ENCODE measurements at regions not wholly inside any gene's neighbourhood (a gene's known extent, or its start where the extent isn't known, plus 50 kb on each side); places are given as distances from the start of the nearest gene placed in this dataset.

DNA sequence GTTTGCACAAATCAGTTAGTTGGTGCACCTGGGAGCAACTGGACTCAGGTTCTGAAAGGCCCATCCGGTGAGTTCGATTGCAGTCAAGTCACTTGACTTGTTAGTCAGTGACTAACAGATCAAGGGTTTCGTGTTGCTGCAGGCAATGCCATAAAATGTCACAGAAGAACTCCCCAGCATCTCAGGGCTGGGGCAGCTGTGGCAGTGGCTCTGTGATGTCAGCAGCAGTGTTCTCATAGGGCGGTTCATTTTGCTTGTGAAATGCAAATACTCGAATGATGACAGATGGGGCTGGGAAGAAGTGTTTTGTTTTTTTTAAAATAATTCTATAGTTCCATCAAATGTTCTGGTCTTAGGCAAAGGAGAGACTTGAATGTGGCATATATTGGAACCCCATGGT lies 287.8 kb downstream of the LMX1A start:
- intact Hi-C loops (cut with DNase I), result no loop called here
- peaks cover 0 to 32% (median 24%) of the 10 kb centered on the region in 4 donors for H3K4me1 ChIP-seq
- H3K4me3 ChIP-seq, result no peak overlapping the region
- H3K27ac ChIP-seq (replicated peaks in 1 of 4), result no peak overlapping the region
- H3K27me3 ChIP-seq, result no peaks in the 10 kb centered on the region
- H3K9me3 ChIP-seq, result no peaks in the 10 kb centered on the region
- 87% methylated on average over 5 of the region's 5 CpGs for WGBS
- H3K36me3 ChIP-seq, result no peaks in the 10 kb centered on the region
- DNase-seq (ENCODE audit: extremely low spot score), result no peak
- TF ChIP-seq, protein P1, sequence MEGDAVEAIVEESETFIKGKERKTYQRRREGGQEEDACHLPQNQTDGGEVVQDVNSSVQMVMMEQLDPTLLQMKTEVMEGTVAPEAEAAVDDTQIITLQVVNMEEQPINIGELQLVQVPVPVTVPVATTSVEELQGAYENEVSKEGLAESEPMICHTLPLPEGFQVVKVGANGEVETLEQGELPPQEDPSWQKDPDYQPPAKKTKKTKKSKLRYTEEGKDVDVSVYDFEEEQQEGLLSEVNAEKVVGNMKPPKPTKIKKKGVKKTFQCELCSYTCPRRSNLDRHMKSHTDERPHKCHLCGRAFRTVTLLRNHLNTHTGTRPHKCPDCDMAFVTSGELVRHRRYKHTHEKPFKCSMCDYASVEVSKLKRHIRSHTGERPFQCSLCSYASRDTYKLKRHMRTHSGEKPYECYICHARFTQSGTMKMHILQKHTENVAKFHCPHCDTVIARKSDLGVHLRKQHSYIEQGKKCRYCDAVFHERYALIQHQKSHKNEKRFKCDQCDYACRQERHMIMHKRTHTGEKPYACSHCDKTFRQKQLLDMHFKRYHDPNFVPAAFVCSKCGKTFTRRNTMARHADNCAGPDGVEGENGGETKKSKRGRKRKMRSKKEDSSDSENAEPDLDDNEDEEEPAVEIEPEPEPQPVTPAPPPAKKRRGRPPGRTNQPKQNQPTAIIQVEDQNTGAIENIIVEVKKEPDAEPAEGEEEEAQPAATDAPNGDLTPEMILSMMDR (IDR thresholded peaks at IDR 0.05), result no peak
- no peak for TF ChIP-seq EP300 (IDR thresholded peaks at IDR 0.05)
- TF ChIP-seq POLR2A (IDR thresholded peaks at IDR 0.05; ENCODE audit: low read depth), result no peak
- no peak for TF ChIP-seq POLR2AphosphoS5 (IDR thresholded peaks at IDR 0.05)

DNA sequence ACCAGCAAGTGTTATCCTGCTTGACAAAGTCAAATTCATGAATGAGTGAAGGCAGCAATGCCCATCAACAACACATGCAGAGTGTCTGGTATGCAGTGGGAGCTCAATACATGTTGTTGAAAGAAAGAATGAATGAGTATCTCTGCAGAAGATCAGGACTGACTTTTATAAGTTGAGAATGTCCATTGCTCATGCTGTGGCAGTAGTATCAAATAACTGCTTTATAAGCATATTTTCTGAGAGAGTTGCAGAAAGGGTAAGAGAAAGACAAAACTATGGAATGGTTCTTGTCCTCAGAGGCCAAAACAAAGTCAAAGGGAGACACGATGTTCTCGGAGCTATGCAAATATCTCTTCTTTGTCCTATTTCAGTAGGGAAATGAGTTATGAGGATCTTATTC lies 288.7 kb downstream of the LMX1A start:
- peaks cover 0 to 34% (median 28%) of the 10 kb centered on the region in 4 donors for H3K4me1 ChIP-seq
- WGBS, result 93% methylated on average over 2 of the region's 2 CpGs
- H3K27me3 ChIP-seq, result no peaks in the 10 kb centered on the region
- no peaks in the 10 kb centered on the region for H3K36me3 ChIP-seq
- DNase-seq (ENCODE audit: extremely low spot score), result no peak
- no peaks in the 10 kb centered on the region for H3K9me3 ChIP-seq
- TF ChIP-seq, protein P1 (IDR thresholded peaks at IDR 0.05), result no peak
- TF ChIP-seq POLR2AphosphoS5 (IDR thresholded peaks at IDR 0.05) (no peak), EP300 (IDR thresholded peaks at IDR 0.05) (no peak), POLR2A (IDR thresholded peaks at IDR 0.05; ENCODE audit: low read depth) (no peak)
- intact Hi-C loops (cut with DNase I), result no loop called here
- no peak overlapping the region for H3K27ac ChIP-seq (replicated peaks in 1 of 4)
- H3K4me3 ChIP-seq, result no peak overlapping the region

DNA sequence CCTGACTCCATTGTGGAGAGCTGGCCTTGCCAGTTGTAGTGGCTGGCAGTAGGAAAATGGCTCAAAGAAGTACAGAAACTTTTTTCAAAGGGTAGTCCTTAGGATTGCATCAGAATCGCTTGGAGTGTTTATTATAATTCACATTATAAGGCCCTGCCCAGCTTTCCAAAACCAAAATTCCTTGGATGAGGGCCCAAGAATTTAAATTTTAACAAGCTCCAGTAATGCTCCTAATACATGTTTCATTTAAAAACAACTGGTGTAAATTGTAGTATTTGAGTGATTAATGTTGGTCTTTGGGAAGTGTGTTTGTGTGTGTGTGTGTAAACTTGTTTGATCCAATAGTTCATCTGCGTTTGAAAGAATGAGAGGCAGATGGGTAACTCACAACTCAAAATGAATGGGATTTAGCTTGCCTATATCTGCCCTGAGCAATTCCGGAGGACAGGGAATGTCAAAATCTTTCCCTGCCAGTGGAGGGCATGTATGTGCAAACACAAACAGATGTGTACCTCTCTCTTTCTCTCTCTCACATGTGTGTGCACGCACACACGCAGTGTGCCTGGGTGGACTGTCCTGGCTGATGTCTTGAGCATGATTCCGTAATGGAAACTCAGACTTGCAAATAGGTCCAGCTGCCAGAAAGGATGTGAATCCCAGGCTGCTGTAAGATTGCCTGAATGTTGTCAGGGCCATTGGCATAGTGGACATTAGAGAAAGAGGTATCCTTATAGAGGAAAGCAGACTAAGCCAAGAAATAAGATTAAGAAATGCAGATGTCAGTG lies 293.1 kb downstream of the LMX1A start:
- Histone ChIP-seq H3K9me3 (no peaks in the 10 kb centered on the region), H3K27me3 (no peaks in the 10 kb centered on the region), H3K4me1 (peaks cover 0 to 30% (median 27%) of the 10 kb centered on the region in 4 donors), H3K4me3 (no peak overlapping the region), H3K27ac (replicated peaks in 1 of 4) (peak overlapping the region; percentile 53 to 77 (median 69)), H3K36me3 (no peaks in the 10 kb centered on the region)
- WGBS, result 24% methylated on average over 6 of the region's 6 CpGs
- TF ChIP-seq POLR2AphosphoS5 (IDR thresholded peaks at IDR 0.05) (peak in 1 of 2 donors; percentile 26), POLR2A (IDR thresholded peaks at IDR 0.05; ENCODE audit: low read depth) (no peak)
- intact Hi-C loops (cut with DNase I), result no loop called here
- no peak for DNase-seq (ENCODE audit: extremely low spot score)

DNA sequence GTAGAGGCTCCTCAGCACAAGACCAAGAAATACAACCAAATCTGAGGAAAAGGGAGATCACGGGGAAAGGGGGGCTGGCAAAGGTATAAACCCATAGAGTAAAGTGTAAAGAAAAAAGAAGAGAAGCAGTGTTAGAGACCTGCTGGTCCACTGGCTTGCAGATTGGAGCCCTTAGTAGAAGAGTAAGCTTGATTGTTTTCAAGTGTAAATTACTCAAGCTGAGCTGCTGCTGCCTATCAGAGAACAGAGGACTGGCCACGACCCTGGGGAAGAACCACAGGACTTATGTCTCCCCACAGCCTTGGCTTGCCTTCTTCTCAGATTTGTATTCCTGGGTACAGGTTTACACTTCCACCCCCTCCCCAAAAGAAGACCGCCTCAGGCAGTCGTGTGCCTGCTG lies 294.2 kb downstream of the LMX1A start:
- intact Hi-C loops (cut with DNase I), result no loop called here
- no peak overlapping the region for H3K4me3 ChIP-seq
- H3K27ac ChIP-seq (replicated peaks in 1 of 4), result peak overlapping the region; percentile 53 to 77 (median 69)
- no peaks in the 10 kb centered on the region for H3K9me3 ChIP-seq
- DNase-seq (ENCODE audit: extremely low spot score), result no peak
- H3K4me1 ChIP-seq, result peaks cover 0 to 30% (median 27%) of the 10 kb centered on the region in 4 donors
- no peaks in the 10 kb centered on the region for H3K27me3 ChIP-seq
- no peaks in the 10 kb centered on the region for H3K36me3 ChIP-seq
- 64% methylated on average over 4 of the region's 4 CpGs for WGBS
- TF ChIP-seq POLR2AphosphoS5 (IDR thresholded peaks at IDR 0.05) (no peak), POLR2A (IDR thresholded peaks at IDR 0.05; ENCODE audit: low read depth) (no peak), EP300 (IDR thresholded peaks at IDR 0.05) (no peak)
- TF ChIP-seq, protein P1 (IDR thresholded peaks at IDR 0.05), result no peak

DNA sequence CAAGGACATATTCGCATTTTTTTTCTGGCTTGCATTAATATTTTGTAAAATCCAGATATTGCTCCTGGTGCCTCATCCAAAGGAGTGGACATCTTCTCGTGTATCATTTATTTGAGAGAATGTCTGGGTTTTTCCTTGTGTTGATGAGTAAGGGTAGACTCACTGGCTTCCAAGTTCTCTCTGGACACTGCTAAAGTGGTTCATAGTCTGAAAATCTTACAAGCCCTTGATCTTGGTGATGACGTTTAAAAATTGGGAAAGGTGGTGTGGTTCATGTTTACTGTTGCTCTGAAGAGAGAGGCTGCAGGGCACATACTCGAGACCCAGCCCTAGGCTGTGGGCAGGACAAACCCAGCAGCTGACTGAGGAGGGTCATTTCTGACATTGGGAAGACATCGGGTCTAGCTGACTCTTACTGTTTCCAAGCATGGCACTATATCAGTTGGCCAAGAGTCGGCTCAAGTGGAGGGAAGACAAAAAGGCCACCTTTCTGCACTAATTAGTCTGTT lies 296.2 kb downstream of the LMX1A start:
- Histone ChIP-seq H3K27me3 (no peaks in the 10 kb centered on the region), H3K4me1 (peaks cover 0 to 30% (median 27%) of the 10 kb centered on the region in 4 donors), H3K4me3 (no peak overlapping the region), H3K36me3 (no peaks in the 10 kb centered on the region), H3K27ac (replicated peaks in 1 of 4) (no peak overlapping the region), H3K9me3 (no peaks in the 10 kb centered on the region)
- intact Hi-C loops (cut with DNase I), result no loop called here
- 79% methylated on average over 6 of the region's 6 CpGs for WGBS
- TF ChIP-seq EP300 (IDR thresholded peaks at IDR 0.05) (no peak), POLR2A (IDR thresholded peaks at IDR 0.05; ENCODE audit: low read depth) (no peak)
- no peak for DNase-seq (ENCODE audit: extremely low spot score)

All from esophagus muscularis mucosa (tissue), 4 donors.